NCI-H2196 treated with DMSO at 0.1 percent for 48 hours (cell line): ENCODE measurements at regions not wholly inside any gene's neighbourhood (a gene's known extent, or its start where the extent isn't known, plus 50 kb on each side); places are given as distances from the start of the nearest gene placed in this dataset.
"Not testable (repeated sequence)": the region's sequence is repeated elsewhere in the genome, so short reads cannot be mapped to it uniquely, and the experiment has no call there.

Experiments used
- DNase-seq: peaks from one replicate; lab custom pipeline; 2025; ENCODE audit not compliant: unreplicated experiment; lab: John Stamatoyannopoulos, UW

DNA sequence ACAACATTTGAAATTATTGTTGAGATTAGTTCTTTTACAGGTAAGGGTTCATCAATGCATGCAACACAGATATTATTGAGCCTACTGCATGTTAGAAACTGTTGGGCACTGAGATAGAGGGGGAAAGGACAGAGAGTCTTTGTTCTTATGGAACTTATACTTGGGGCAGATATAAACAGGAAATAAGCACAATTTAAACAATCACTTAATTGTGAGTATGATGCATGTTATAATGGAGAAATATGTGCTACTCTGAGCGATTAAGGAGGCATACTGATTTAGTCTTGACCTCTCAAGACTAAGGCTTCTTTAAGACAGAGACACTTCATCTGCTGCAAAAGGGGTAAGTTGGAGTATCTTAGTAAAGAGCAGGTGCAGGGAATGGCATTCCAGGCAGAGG, 593.3 kb downstream of the CCSER2 start:
- DNase-seq: no peak

DNA sequence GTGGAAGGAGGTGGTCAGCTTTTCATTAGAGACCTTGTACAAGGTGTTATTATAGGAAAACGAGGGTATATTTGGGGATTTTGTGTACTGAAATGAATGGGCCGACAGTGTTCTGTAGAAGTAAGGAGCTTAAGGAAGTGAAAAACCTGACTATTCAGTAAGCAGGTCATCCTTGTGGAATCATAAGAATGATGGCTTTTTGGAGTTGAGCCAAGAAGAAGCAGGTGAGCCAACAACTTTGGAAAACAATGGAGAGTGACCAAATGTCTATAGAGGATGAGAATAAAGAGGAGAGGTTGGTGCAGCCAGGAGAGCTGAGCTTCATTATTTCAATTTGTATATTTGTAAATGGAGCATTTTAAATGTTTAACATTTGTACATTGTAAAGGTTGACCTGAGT, 595.7 kb downstream of the CCSER2 start:
- no peak for DNase-seq

DNA sequence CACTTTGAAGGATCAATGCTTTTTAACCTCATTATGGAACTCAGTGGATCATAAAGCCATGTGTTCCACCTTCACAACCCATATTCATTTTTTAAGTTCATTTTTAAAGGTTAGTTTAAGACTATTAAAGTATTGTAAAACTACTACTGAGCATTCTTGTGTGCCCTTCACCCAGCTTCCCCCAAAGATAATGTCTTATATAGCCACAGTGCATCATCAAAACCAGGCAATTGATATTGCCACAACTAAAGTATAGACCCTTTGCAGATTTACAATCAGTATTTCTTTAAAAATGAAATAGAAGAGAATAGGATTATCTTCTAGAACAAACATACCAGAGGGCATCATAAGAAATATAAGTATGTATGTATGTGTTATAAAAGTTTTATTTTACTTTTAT, 597.1 kb downstream of the CCSER2 start:
- DNase-seq: no peak

DNA sequence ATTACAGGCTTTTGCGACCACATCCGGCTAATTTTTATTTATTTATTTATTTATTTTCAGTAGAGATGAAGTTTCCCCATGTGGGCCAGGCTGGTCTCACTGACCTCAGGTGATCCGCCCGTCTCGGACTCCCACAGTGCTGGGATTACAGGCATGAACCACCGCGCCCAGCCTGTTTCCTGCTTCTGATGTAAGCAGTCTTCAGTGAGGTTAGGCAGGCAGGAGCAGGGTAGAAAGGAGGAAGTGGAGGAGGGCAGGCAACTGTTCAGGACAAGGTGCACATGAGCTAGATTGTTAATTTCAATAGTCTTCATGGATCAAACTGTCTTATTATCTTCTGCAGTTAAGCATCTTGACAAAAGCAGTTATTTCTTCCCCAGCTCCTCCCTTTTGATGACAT, 605.0 kb downstream of the CCSER2 start:
- no peak for DNase-seq

DNA sequence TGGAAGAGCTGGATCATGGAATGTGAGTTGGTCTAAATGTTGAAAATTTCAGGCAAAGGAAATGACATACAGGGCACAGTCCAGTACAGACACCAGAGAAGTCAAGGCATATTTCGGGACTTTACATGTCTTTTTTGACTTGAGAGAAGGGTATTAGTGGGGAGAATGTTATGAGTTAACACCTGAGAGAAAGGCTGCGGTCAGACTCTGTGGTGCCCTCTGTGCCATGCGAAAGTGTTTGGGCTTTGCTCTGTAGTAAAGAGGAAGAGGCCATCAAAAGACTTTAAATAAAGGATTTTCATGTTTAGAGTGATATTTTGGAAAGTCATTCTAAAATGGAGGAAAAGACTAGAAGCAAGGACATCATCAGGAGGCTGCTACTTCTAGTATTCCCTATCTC, 607.4 kb downstream of the CCSER2 start:
- no peak for DNase-seq

DNA sequence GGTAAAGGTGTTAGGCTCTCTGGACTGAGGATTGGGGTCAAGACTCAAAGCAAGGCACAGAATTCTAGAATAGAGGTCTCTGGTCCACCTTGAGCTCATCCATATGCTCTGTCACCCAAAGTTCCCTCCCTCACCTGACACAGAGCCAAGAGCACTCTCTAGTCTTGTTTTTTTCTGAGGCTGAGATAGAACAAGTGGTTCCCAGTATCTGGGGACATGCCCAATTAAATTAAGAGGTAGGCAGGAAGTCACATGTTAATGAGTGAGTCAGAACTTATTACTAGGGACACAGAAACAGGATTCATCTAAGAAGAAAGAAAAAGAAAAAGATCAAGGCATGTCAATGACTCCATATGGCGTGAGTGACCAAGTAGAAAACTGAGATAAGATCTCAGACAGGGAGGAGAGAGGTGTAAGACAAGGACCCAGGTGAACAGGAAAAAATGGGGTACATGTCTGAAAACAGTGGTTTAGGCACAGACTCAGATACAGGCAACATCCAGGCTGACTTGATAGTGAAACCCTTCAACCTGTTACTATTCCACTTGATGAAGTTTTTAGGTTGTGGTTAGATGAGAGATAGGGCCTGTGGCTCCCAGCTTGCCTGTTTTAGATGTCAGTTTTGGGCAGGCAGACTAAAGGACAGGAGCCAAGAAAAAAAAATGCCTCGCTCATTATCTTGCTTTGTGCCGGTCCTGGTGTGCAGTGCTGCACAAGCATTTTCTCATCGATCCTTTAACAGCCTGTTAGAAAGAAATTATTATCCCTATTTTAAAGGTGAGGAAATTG, 609.9 kb downstream of the CCSER2 start:
- DNase-seq: no peak

DNA sequence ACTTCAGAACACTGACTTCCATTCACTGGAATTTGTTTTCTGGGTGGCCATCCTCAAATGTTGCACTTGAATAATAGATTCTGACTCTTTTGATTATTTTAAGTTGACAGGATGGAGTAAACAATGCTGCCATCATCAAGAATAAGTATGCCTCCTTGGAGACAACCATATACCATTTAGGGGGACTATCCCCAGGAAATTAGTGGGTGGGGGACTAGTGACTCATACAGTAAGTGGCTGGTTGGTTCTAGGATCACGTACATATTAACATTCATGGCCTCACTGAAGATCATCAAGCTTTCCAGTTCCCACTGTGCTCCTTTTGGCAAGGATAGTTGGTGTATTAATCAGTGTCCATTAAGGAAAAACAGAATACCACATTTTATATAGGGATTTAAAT, 615.2 kb downstream of the CCSER2 start:
- DNase-seq: no peak

- DNase-seq: no peak
These were observed 615.8 kb downstream of the CCSER2 start for GRCh38 chr10:84944187-84944586.

- DNase-seq: no peak
These were observed 617.4 kb downstream of the CCSER2 start for GRCh38 chr10:84945791-84946190.

GRCh38 chr10:84946904-84947303, 618.5 kb downstream of the CCSER2 start:
- DNase-seq: peak; percentile 34

GRCh38 chr10:84948644-84949043, 620.3 kb downstream of the CCSER2 start:
- no peak for DNase-seq

- DNase-seq: no peak
These were observed 623.2 kb downstream of the CCSER2 start for GRCh38 chr10:84951616-84952015.

- DNase-seq: no peak
These were observed 629.0 kb downstream of the CCSER2 start for GRCh38 chr10:84957427-84957826.

DNA sequence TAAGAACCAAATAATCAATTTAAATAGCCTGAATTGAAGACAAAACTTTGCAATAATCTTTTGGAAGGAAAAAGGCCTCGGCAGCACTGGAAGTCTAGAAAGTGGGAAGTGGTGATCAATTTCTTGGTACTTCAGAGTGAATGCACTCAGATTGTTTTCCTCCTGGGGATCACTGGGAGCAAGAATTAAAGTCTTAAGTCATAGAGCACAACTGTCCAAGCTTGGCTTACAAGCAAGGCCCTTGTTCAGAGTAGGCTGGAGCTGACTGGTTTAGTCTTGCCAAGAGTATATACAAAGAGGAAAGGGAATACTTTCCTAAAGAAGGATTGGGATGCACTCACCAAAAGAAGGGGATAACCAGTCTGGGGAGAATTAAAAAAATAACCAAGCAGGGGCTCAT, 637.1 kb downstream of the CCSER2 start:
- DNase-seq: no peak

GRCh38 chr10:84966708-84967441, 638.5 kb downstream of the CCSER2 start:
- DNase-seq: no peak

GRCh38 chr10:84969297-84969696, 640.9 kb downstream of the CCSER2 start:
- DNase-seq: not testable (repeated sequence)

DNA sequence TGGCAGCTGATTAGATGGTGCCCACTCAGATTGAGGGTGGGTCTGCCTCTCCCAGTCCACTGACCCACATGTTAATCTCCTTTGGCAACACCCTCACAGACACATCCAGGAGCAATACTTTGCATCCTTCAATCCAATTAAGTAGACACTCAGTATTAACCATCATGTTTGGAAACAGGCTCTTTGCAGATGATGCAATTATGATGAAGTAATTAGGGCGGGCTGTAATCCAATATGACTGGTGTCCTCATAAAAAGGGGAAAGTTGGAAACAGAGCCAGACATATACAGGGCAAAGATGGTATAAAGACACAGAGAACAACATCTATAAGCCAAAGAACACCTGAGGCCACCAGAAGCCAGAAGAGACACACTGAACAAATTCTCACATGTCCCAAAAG, 658.6 kb downstream of the CCSER2 start:
- DNase-seq: no peak

DNA sequence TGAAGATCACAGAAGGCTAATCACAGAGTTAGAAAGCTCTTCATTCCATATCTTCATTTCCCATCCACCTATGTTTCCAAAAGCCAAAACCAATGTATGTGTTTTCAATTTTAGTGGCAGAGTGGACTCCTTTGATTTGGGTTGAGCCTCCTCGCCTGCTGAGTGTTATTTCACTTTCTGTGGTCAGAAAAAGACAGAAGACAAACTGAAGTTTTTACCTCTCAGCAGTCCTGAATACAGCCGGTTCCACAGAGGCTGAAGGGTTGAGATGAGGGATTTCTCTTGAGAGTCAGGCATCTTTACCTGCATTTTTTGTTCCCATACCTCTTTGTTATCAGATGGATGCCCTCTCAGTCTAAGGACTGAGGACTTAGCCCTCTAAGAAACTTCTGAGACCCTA, 659.6 kb downstream of the CCSER2 start:
- no peak for DNase-seq

- no peak for DNase-seq
These were observed 662.3 kb downstream of the CCSER2 start for GRCh38 chr10:84990713-84991112.

DNA sequence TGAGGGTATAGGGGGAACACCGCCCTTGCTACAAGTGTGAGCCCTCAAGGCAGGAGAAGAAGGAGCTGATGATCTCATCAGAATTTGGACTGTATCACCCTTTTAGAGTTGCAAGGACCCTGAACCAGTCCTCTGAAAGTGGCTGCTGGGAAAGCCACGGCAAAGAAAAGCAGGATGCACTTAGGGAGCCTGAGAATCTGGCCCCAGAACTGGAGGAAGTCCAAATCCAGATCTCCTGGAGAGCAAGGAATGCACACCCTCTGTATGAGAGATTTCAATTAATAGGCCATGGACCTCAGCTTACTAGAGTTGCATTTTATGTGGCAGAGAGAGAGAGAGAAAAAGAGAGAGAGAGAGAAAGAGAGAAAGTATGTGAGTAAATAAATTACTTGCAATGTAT, 662.9 kb downstream of the CCSER2 start:
- no peak for DNase-seq

DNA sequence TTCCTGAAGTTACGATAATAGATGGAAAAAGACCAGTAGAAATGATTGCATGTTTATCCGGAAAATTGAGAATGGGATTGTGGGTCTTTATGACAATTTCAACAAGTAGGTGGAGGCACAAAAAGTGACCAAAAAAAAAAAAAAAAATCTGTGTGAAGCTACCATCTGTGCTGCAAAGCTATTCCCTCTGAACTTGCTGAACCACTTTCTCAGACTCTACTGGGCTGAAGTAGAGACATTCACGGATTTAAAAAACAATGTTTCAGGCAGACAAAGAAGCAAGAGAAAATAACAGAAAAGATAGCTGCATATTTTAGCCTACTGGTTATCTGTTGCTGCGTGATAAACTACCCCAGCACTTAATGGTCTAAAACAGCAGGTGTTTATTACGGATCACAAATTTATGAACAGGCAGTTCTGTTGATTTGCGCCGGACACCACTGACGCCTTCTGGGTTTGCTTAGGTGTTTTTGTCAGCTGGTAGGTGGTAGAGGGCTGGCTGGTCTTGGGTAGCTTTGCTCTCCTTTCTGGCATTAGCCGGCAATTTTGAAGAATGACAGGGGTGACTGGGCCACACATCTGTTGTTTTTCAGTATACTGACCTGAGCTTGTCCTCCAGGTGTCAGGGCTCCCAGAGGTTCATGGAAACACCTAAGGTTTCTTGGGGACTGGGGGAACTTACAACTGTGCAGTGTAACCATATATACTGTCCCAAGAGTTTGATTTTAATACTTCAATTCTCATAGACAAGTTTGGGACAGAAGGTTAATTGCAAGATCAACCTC, 665.1 kb downstream of the CCSER2 start:
- no peak for DNase-seq

DNA sequence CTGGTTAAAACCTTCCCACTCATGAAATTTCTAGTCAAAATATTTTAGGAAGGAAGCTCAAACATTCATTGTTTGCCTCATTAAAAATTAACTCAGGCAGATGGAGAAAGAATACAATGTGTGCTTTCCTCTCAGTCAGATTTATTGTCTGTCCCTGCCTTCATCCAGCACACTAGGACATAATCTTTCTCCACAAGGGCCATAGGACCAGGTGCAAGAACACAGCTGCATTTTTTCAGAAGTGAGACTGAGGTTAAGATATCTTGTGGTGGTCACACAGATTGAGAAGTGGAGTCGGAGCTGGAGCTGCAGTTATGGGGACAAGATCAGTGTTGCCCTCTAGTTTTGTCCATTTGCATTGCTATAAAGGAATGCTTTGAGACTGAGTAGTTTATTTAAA, 666.3 kb downstream of the CCSER2 start:
- DNase-seq: no peak
